ENCODE measurements at regions not wholly inside any gene's neighbourhood (a gene's known extent, or its start where the extent isn't known, plus 50 kb on each side); places are given as distances from the start of the nearest gene placed in this dataset.

DNA sequence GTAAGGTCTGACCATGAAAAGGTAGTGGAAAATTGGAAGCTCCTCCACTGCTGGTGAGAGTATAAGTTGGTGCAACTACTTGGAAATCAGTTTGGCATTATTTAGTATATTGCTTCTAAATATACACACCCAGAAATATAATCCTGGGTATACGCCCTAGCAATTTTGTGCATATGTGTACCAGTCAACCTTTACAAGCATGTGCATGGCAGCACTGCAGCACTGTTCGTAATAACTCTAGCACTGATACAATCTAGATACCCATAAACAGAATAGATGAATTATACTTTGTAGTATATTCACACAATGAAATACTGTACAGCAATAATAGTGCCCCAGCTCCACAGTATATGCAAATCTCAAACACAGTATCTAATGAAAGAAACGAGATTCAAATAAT is 265.9 kb downstream of the EMP1 start:
- ChIA-PET CTCF (no interaction called here), POLR2A (no interaction called here)
- no peak overlapping the region for H3K4me3 ChIP-seq (ENCODE audit: low read depth, low read length)
- TF ChIP-seq, protein P1, sequence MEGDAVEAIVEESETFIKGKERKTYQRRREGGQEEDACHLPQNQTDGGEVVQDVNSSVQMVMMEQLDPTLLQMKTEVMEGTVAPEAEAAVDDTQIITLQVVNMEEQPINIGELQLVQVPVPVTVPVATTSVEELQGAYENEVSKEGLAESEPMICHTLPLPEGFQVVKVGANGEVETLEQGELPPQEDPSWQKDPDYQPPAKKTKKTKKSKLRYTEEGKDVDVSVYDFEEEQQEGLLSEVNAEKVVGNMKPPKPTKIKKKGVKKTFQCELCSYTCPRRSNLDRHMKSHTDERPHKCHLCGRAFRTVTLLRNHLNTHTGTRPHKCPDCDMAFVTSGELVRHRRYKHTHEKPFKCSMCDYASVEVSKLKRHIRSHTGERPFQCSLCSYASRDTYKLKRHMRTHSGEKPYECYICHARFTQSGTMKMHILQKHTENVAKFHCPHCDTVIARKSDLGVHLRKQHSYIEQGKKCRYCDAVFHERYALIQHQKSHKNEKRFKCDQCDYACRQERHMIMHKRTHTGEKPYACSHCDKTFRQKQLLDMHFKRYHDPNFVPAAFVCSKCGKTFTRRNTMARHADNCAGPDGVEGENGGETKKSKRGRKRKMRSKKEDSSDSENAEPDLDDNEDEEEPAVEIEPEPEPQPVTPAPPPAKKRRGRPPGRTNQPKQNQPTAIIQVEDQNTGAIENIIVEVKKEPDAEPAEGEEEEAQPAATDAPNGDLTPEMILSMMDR (IDR thresholded peaks at IDR 0.05; ENCODE audit: insufficient read depth, low read length, missing control alignments) = no peak
- no peak for DNase-seq (ENCODE audit: low read depth, low spot score)

DNA sequence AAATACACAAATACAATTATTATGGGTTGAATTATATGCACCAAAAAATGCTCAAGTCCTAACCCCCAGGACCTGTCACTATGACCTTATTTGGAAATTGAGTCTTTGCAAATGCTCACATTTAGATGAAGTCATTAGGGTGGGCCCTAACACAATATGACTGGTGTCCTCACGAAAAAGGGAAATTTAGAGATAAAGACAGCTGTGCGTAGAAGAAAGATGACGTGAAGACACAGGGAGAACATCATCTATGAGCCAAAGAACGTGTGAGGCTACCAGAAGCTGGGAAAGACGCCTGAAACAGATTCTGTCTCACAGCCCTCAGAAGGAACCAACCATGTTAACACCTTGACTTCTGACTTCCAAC is 259.2 kb downstream of the EMP1 start:
- TF ChIP-seq, protein P1 (IDR thresholded peaks at IDR 0.05; ENCODE audit: insufficient read depth, low read length, missing control alignments) = no peak
- no peak for DNase-seq (ENCODE audit: low read depth, low spot score)
- H3K4me3 ChIP-seq (ENCODE audit: low read depth, low read length) = no peak overlapping the region
- POLR2A ChIA-PET = no interaction called here
- CTCF ChIA-PET = no interaction called here

DNA sequence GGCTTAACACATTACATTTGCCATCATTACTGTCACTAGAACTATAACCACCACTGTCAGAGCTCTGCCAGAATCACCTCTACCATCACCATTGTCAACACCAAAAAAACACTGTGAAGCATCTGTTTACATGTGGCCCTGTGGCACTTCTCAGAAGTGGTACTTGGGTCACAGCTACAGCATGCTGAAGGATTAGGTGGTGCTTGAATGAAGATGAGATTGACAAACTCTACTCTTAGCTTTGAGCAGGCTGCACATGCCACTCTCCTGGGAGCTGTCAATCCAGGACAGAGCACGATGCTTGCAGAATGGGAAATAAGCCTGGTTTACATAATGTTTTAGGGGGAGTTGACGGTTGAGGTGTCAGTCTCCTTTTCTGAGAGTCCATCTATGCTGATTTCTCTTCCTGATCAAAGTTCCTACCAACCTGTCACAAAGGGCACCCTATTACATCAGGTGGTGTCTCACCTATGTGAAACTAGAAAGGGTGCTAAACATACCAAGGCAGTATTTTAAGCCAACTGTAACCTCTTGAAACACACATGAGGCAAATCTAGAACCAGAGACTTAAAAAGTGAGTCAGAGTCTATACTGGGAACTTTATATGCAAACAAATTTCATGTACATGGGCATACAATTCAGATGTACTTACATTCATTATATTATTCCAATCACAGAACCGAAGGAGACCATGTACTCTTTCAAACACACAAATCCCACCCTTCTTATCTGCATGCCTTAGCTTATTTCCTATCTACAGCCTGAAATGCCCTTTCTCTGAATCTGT is 258.7 kb downstream of the EMP1 start:
- DNase-seq (ENCODE audit: low read depth, low spot score) = no peak
- CTCF ChIA-PET = no interaction called here

DNA sequence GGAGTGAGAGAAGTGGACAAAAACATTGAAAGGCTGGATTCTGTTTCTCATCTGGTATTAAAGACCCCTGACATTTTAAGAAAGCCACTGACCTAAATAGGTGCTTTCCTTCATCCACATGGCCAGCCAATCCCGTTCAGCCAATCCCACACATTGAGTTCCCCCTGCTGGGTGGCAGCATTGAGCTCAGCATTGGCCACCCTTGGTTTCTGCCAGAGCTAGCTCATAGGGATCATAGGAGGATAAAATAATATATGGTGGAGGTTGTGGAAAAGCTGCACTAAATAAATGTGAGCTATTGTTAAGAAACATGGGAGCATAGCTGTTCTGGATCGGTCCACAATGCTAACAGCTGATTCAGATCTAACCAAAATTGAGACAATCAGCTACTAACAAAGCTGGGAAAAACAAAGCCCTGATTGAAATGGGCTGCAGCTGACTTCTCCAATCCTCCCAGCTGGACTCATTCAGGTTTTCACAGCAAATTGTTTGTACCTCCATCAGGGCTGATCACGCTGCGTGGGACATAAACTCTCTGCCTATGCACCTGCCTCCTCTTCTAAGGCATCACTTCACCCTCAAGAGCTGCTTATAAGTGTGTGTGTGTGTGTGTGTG is 256.5 kb downstream of the EMP1 start:
- POLR2A ChIA-PET = no interaction called here

More for the DNA sequence above, 258.7 kb downstream of the EMP1 start:
- no peak overlapping the region for H3K4me3 ChIP-seq (ENCODE audit: low read depth, low read length)
- TF ChIP-seq, protein P1 (IDR thresholded peaks at IDR 0.05; ENCODE audit: insufficient read depth, low read length, missing control alignments) = no peak
- POLR2A ChIA-PET = no interaction called here

DNA sequence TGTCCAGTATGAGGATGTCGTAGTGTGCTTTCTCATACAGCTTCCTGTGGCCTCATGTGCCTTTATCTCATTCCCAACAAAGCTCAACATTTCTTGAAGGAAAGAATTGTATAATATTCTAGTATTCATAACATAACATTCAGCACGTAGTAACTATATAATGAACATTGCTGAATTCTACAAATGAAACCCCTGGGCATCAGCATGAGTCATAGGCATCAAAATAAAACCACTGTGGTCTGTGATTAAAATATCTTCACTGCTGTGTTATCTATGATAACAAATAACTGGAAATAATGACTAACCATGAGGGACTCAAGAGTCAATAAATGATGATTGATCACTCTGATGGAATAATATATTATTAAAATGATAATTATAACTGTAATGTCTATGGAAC is 255.2 kb downstream of the EMP1 start:
- ChIA-PET POLR2A (no interaction called here), CTCF (interaction anchor here (1.7 kb wide), 1 partner anchor 84 kb away, joined by 4 read pairs; no protein-coding TSS in a partner anchor)
- H3K4me3 ChIP-seq (ENCODE audit: low read depth, low read length) = no peak overlapping the region
- no peak for DNase-seq (ENCODE audit: low read depth, low spot score)
- TF ChIP-seq, protein P1 (IDR thresholded peaks at IDR 0.05; ENCODE audit: insufficient read depth, low read length, missing control alignments) = no peak

More for the DNA sequence above, 256.5 kb downstream of the EMP1 start:
- TF ChIP-seq, protein P1 (IDR thresholded peaks at IDR 0.05; ENCODE audit: insufficient read depth, low read length, missing control alignments) = no peak
- H3K4me3 ChIP-seq (ENCODE audit: low read depth, low read length) = no peak overlapping the region
- CTCF ChIA-PET = no interaction called here
- no peak for DNase-seq (ENCODE audit: low read depth, low spot score)

DNA sequence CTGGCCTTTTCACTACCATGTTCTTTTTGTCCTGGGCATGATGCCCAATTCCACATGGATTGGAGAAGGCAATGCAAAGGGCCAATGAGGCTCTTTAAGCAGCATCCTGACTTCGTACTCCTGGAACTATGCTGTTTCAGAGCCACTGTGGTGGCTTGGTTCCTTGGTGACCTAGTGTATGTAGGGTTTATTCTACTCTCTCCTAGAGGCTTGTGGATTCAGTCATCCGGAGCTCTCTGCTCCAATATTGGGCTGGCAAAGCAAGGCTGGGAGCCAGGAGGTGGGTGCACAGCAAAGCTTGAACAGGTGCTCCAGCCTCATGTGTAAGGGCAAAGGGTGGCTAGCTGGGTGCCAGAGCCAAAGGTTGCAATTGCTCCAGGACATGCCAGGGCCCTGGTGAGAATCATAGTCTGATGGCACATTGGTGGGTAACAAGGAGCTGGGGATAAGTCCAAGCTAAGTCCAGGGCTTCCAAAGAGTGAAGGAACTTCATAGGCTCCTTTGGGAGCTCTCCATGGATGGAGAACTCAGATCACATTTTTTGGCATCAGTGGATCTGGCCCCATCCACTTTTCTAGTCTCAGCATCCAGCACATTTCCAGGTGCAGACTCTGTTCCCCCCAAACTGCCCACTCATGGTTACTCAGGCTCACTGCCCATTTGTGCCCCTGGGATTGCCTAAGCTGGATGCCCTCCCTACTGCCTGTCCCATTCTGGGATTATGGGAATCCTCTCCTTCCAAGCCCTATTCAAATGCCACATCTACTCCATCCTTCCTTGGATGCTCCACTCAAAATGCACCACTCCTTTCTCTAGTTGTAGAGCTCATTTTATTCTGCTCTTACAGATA is 253.9 kb downstream of the EMP1 start:
- TF ChIP-seq, protein P1 (IDR thresholded peaks at IDR 0.05; ENCODE audit: insufficient read depth, low read length, missing control alignments) = no peak
- DNase-seq (ENCODE audit: low read depth, low spot score) = no peak
- CTCF ChIA-PET = interaction anchor here (1.7 kb wide), 1 partner anchor 85 kb away, joined by 4 read pairs; no protein-coding TSS in a partner anchor
- no peak overlapping the region for H3K4me3 ChIP-seq (ENCODE audit: low read depth, low read length)
- POLR2A ChIA-PET = no interaction called here
